Inflammatory macrophage treated with lipopolysaccharide for 4 hours (primary cell): ENCODE measurements at regions not wholly inside any gene's neighbourhood (a gene's known extent, or its start where the extent isn't known, plus 50 kb on each side); places are given as distances from the start of the nearest gene placed in this dataset.
"Not testable (repeated sequence)": the region's sequence is repeated elsewhere in the genome, so short reads cannot be mapped to it uniquely, and the experiment has no call there.

Experiments
- DNase-seq: peaks from one replicate; pipeline ENCODE4 v3.0.0-alpha.2; 2020

DNA sequence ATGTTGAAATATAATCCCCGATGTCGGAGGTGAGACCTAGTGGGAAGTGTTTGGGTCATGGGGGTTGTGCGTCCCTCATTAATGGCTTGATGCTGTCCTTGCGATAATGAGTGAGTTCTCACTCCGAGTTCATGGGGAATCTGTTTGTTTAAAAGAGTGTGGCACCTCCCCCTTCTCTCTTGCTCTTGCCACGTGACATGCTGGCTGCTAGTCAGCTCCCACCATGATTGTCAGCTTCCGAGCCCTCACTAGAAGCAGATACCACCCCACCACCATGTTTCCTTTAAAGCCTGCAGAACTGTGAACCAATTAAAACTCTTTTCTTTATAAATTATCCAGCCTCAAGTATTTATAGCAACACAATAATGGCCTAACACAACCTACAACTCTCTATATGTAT is 166.3 kb upstream of the MBNL1 start:
- DNase-seq = no peak

- no peak for DNase-seq
Measured at GRCh38 chr3:152103257-152103656, 165.5 kb upstream of the MBNL1 start.

GRCh38 chr3:152104847-152105415 is 163.8 kb upstream of the MBNL1 start:
- peak; percentile 68 for DNase-seq

GRCh38 chr3:152105446-152105845 is 163.3 kb upstream of the MBNL1 start:
- no peak for DNase-seq

GRCh38 chr3:152109038-152109437 is 159.7 kb upstream of the MBNL1 start:
- no peak for DNase-seq

DNA sequence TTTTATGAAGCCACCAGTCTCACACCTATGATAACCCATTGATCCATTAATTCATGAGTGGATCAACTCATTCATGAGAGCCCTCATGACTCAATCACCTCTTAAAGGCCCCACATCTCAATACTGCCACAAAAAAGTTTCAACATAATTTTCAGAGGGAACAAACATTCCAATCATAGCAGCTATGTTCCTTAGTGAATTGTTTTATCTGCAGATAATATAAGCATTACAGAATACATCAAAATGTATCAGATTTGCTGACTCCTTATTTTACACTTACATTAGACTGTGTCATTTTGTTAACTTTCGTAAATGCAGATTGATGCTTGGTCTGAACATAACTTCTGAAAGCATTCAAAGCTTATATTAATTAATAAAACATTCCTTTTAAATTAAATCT is 155.3 kb upstream of the MBNL1 start:
- DNase-seq = no peak

DNA sequence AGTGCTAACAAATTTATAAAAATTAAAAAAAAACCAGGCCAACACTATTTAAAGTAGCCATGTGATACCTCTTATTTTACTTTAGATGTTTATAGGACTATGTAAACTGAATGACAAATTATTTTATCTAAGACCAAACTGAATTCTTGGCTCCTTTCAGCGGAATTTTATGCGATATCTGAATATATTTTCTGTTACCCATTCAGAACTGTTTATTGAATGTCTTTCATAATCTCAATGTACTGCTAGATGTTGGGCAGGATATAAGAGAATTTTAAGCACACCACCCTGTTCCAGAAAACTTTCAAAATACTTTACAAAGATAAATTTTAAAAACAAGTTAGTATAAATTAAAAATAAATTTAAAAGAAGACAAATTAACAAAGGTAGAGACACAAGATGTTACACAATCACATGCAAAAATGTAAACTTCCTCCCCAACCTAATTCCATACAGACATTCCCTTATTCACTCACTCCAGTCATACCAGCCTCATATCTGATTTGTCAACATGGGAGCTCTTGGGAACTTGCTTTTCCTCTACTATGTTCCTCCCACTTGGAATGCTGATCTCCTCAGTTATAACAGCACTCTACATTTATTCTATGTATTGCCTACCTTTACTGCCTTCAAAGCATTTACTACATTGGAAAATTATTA is 154.6 kb upstream of the MBNL1 start:
- no peak for DNase-seq

GRCh38 chr3:152120601-152121269 is 148.0 kb upstream of the MBNL1 start:
- DNase-seq = no peak

DNA sequence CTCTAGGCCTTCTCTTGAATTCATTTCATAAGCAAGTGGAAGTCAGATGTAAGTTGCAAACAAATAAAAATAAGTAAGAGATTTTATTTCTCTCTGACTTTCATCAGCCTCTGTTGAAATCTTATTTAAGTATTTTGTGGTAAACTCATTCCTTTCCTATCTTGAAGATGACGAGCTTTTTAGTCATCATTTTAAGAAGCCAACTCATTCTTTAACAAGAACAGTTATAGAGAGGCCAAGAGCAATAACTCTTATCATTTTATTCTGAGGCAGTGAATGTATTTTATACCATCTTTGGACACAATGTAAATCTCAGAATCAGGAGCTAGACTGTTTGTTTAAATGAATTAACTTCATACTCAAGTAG is 147.5 kb upstream of the MBNL1 start:
- DNase-seq = no peak

DNA sequence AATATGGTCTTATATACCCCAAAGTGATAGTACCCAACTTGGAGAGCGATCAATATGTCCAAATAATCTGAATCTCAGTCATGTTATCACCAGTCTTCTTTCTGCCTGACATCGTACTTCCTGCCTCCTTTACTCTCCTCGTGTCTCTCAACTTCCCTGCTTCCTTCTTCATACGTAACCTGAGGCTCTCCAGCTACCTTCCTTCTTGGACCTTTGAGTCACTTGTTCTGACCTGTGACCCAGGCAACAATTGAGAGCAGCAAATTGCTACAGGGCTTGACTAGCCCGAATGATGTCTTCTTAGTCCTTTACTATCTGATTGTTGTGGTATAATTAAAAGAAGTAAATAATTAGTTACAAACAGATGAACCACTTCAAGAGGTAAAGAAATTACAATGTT is 145.9 kb upstream of the MBNL1 start:
- no peak for DNase-seq

- DNase-seq = no peak
Measured at GRCh38 chr3:152123457-152123856, 145.3 kb upstream of the MBNL1 start.

GRCh38 chr3:152126260-152126659 is 142.5 kb upstream of the MBNL1 start:
- DNase-seq = no peak

DNA sequence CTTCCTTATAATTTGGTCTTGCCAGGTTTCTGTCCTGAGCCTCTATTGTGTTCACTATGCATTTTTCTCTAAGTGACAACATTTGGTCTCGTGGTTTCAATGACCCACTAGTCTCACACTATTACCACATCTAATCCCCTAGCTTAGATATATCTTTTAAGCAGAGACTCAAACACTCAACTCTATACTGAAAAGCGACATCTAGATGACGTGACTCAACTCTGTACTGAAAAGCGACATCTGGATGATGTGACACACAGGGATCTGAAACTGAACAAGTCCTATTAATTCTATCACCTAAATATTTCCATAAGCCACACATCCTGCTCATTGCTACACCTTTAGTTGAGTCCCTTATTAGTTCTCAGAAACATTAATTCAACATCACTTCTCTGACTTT is 141.7 kb upstream of the MBNL1 start:
- no peak for DNase-seq

GRCh38 chr3:152128356-152128755 is 140.4 kb upstream of the MBNL1 start:
- no peak for DNase-seq

DNA sequence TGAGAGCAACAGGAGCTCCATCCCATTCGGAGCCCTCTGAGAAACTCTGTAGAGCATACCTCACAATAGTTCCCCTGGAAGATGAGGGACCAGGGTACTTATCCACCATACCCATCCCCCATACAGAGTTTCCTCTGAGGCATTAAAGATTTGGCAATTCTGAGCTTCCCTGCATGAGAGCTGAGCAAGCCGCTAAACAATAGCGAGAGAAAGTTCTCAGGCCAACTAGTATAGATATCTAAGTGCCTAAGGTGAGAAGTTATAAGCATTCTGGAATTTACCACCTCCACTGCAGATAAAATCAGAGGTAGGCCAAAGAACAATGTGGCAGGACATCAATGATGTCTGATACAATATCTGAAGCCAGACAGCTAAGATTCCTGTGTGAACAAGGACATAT is 129.1 kb upstream of the MBNL1 start:
- DNase-seq = no peak

DNA sequence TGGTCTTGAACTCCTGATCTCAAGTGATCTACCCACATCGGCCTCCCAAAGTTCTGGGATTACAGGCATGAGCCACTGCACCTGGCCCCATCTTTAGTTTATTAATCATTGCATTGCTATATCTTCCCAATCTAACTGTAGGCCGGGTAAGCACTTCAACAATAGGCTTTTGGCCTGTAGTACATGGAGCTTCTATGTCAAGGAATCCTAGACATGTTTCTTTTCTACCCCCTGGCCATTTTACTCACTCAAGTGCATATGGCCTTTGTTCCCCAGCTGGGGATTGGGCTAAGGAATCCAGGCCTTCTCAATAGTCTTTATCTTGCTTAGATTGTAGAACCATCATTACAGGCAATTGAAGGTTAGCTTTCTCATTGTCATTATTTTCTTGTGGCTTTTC is 122.3 kb upstream of the MBNL1 start:
- DNase-seq = no peak

DNA sequence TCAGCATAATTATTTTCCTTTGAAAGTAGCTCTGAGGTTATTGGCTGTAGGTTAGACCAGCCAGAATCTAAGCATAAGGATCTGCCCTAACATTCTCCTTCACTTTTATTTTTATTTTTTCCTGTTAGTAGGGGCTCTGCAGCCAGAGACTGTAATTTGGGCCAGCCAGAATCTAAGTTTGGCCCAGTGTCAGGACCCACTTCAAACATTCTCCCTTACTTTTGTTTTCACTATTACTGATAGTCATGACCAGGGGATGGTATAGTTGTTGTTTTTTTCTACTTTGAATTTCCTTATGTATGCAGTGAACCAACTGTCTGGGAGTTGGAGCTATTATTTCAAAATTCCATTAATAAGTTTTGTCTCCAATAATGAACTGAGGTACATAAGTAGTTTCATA is 121.0 kb upstream of the MBNL1 start:
- DNase-seq = peak; percentile 1

- DNase-seq = no peak
Measured at GRCh38 chr3:152148579-152148978, 120.2 kb upstream of the MBNL1 start.

GRCh38 chr3:152149832-152150231 is 118.9 kb upstream of the MBNL1 start:
- DNase-seq = no peak

GRCh38 chr3:152151216-152151876 is 117.4 kb upstream of the MBNL1 start:
- no peak for DNase-seq

GRCh38 chr3:152151877-152152765 is 116.6 kb upstream of the MBNL1 start:
- DNase-seq = not testable (repeated sequence)

DNA sequence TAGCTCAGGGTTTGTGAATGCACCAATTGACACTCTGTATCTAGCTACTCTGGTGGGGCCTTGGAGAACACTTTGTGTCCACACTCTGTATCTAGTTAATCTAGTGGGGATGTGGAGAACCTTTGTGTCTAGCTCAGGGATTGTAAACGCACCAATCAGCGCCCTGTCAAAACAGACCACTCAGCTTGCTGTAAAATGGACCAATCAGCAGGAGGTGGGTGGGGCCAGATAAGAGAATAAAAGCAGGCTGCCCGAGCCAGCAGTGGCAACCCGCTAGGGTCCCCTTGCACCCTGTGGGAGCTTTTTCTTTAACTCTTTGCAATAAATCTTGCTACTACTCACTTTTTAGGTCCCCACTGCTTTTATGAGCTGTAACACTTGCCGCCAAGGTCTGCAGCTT is 115.6 kb upstream of the MBNL1 start:
- DNase-seq = not testable (repeated sequence)
